ENCODE measurements at regions not wholly inside any gene's neighbourhood (a gene's known extent, or its start where the extent isn't known, plus 50 kb on each side); places are given as distances from the start of the nearest gene placed in this dataset.

DNA sequence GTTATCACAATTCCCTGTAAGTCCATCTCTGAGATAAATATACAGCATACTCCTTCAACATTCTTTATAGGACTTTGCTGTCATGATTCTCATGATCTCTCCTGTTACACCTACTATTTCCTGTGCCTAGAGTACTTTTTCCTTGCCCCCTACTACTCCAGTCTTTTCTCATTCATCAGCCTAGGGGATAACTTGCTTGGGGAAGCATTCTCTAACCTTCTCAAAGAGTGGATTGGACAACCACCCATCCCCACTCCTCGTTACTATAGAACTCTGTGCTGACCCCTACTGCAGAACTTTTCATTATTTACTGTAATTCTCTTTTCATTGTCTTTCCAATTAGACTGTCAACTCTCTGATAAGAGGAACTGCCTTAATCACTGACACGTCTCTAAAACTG is 57.4 kb upstream of the TFEC start:
- Mint-ChIP-seq H3K9me3 (ENCODE audit: unreplicated experiment) (no peaks in the 10 kb centered on the region), H3K27ac (ENCODE audit: unreplicated experiment) (no peak overlapping the region), H3K36me3 (ENCODE audit: low read depth, unreplicated experiment) (no peaks in the 10 kb centered on the region), H3K4me3 (ENCODE audit: unreplicated experiment) (no peak overlapping the region), H3K4me1 (ENCODE audit: low read depth, unreplicated experiment) (no peaks in the 10 kb centered on the region), H3K27me3 (ENCODE audit: low read depth, unreplicated experiment) (no peaks in the 10 kb centered on the region)
- no peaks in the 10 kb centered on the region for H3K9me3 ChIP-seq (ENCODE audit: insufficient read depth, low read depth, low read length)
- H3K4me2 ChIP-seq (ENCODE audit: low read length): no peak overlapping the region
- TF ChIP-seq EZH2 (IDR thresholded peaks at IDR 0.05; ENCODE audit: insufficient read depth, low read length): no peak
- TF ChIP-seq, protein P1, sequence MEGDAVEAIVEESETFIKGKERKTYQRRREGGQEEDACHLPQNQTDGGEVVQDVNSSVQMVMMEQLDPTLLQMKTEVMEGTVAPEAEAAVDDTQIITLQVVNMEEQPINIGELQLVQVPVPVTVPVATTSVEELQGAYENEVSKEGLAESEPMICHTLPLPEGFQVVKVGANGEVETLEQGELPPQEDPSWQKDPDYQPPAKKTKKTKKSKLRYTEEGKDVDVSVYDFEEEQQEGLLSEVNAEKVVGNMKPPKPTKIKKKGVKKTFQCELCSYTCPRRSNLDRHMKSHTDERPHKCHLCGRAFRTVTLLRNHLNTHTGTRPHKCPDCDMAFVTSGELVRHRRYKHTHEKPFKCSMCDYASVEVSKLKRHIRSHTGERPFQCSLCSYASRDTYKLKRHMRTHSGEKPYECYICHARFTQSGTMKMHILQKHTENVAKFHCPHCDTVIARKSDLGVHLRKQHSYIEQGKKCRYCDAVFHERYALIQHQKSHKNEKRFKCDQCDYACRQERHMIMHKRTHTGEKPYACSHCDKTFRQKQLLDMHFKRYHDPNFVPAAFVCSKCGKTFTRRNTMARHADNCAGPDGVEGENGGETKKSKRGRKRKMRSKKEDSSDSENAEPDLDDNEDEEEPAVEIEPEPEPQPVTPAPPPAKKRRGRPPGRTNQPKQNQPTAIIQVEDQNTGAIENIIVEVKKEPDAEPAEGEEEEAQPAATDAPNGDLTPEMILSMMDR (IDR thresholded peaks at IDR 0.05; ENCODE audit: insufficient read depth, low read depth, low read length): no peak
- H4K20me1 ChIP-seq (ENCODE audit: insufficient read depth, low read length): no peaks in the 10 kb centered on the region
- H3K4me3 ChIP-seq (ENCODE audit: insufficient read depth, low read depth, low read length): no peak overlapping the region
- FAIRE-seq (no peak), DNase-seq (ENCODE audit: low read depth) (no peak)
- H2AFZ ChIP-seq (ENCODE audit: low read depth, low read length): no peak overlapping the region
- H3K79me2 ChIP-seq (ENCODE audit: insufficient read depth, low read length): no peaks in the 10 kb centered on the region
- no peaks in the 10 kb centered on the region for H3K27me3 ChIP-seq (ENCODE audit: insufficient read depth, low read length)
- H3K27ac ChIP-seq (ENCODE audit: low read depth, low read length): no peak overlapping the region
- H3K36me3 ChIP-seq (ENCODE audit: insufficient read depth, low read length): no peaks in the 10 kb centered on the region
- H3K4me1 ChIP-seq (ENCODE audit: insufficient read depth, low read length): no peaks in the 10 kb centered on the region
- no peak overlapping the region for H3K9ac ChIP-seq (ENCODE audit: low read length)

DNA sequence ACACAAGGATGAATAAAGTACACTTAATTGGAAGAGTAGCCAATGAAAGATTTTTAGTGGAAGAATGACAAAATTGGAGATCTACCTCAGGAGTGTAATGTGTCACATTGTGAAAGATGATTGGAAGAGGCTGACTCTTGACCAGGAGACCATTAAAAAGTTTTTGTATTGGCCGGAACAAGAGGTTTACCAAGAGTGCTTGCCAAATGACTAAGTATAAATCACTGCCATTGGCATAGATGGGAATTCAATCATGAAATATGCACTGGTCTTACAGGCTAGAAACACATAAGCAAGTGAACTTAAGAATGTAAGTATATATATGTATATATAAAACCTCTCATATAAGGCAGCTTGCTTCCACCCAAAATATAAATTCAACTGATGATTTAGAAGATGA is 58.7 kb upstream of the TFEC start:
- Histone ChIP-seq H3K4me3 (ENCODE audit: insufficient read depth, low read depth, low read length) (no peak overlapping the region), H3K27ac (ENCODE audit: low read depth, low read length) (no peak overlapping the region), H3K4me1 (ENCODE audit: insufficient read depth, low read length) (no peaks in the 10 kb centered on the region), H3K36me3 (ENCODE audit: insufficient read depth, low read length) (no peaks in the 10 kb centered on the region), H3K79me2 (ENCODE audit: insufficient read depth, low read length) (no peaks in the 10 kb centered on the region), H4K20me1 (ENCODE audit: insufficient read depth, low read length) (no peaks in the 10 kb centered on the region), H3K9ac (ENCODE audit: low read length) (no peak overlapping the region), H3K9me3 (ENCODE audit: insufficient read depth, low read depth, low read length) (no peaks in the 10 kb centered on the region), H2AFZ (ENCODE audit: low read depth, low read length) (no peak overlapping the region), H3K27me3 (ENCODE audit: insufficient read depth, low read length) (no peaks in the 10 kb centered on the region), H3K4me2 (ENCODE audit: low read length) (no peak overlapping the region)
- H3K9me3 Mint-ChIP-seq (ENCODE audit: unreplicated experiment): no peaks in the 10 kb centered on the region
- no peak overlapping the region for H3K4me3 Mint-ChIP-seq (ENCODE audit: unreplicated experiment)
- DNase-seq (ENCODE audit: low read depth) (peak; percentile 22), FAIRE-seq (no peak)
- H3K36me3 Mint-ChIP-seq (ENCODE audit: low read depth, unreplicated experiment): no peaks in the 10 kb centered on the region
- no peak overlapping the region for H3K27ac Mint-ChIP-seq (ENCODE audit: unreplicated experiment)
- no peaks in the 10 kb centered on the region for H3K4me1 Mint-ChIP-seq (ENCODE audit: low read depth, unreplicated experiment)
- TF ChIP-seq EZH2 (IDR thresholded peaks at IDR 0.05; ENCODE audit: insufficient read depth, low read length): no peak
- TF ChIP-seq, protein P1 (IDR thresholded peaks at IDR 0.05; ENCODE audit: insufficient read depth, low read depth, low read length): no peak
- no peaks in the 10 kb centered on the region for H3K27me3 Mint-ChIP-seq (ENCODE audit: low read depth, unreplicated experiment)

DNA sequence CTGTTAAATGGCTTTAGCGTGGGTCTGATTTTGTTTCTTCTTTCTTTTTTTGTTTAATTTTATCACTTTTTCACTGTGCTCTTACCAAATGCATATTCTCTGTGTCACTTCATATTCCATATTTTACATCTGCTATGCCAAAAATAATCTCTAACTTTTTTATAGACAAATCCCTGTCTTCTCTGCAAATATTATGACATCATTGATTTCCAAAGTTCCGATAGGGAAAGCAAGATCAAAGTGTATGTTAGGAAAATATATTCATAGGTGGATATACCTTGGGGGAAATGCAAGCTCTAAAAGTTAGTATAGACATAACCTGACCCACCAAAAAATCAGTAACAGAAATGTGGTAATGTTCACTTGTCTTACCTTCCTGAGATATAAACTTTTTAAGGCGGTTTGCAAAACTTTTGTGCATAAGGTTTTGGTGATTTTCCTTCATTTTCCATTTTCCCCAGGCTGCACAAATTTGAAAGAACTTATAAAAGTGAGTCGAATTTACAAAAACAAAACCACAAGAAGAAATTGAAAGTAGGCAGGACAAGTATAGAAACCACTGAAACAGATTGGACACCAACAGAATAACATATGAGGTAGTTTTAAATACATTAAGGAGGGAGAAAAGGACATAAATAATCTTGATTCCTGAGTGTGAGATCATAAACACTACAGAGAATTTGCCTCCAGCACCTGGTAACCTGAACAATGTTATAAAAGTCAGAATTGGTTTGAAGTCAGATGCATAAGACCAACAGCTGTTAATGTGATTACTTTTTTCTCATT is 63.1 kb upstream of the TFEC start:
- Mint-ChIP-seq H3K9me3 (ENCODE audit: unreplicated experiment) (no peaks in the 10 kb centered on the region), H3K27ac (ENCODE audit: unreplicated experiment) (no peak overlapping the region), H3K4me1 (ENCODE audit: low read depth, unreplicated experiment) (peaks cover 7% of the 10 kb centered on the region), H3K4me3 (ENCODE audit: unreplicated experiment) (no peak overlapping the region), H3K27me3 (ENCODE audit: low read depth, unreplicated experiment) (no peaks in the 10 kb centered on the region), H3K36me3 (ENCODE audit: low read depth, unreplicated experiment) (no peaks in the 10 kb centered on the region)
- FAIRE-seq (no peak), DNase-seq (ENCODE audit: low read depth) (no peak)
- H3K9ac ChIP-seq (ENCODE audit: low read length): no peak overlapping the region
- H3K4me2 ChIP-seq (ENCODE audit: low read length): no peak overlapping the region
- H3K27me3 ChIP-seq (ENCODE audit: insufficient read depth, low read length): no peaks in the 10 kb centered on the region
- H4K20me1 ChIP-seq (ENCODE audit: insufficient read depth, low read length): no peaks in the 10 kb centered on the region
- no peaks in the 10 kb centered on the region for H3K9me3 ChIP-seq (ENCODE audit: insufficient read depth, low read depth, low read length)
- H3K4me3 ChIP-seq (ENCODE audit: insufficient read depth, low read depth, low read length): no peak overlapping the region
- H3K4me1 ChIP-seq (ENCODE audit: insufficient read depth, low read length): peaks cover 9% of the 10 kb centered on the region
- no peaks in the 10 kb centered on the region for H3K36me3 ChIP-seq (ENCODE audit: insufficient read depth, low read length)
- no peak for TF ChIP-seq EZH2 (IDR thresholded peaks at IDR 0.05; ENCODE audit: insufficient read depth, low read length)
- TF ChIP-seq, protein P1 (IDR thresholded peaks at IDR 0.05; ENCODE audit: insufficient read depth, low read depth, low read length): no peak
- H3K27ac ChIP-seq (ENCODE audit: low read depth, low read length): no peak overlapping the region
- H3K79me2 ChIP-seq (ENCODE audit: insufficient read depth, low read length): no peaks in the 10 kb centered on the region
- no peak overlapping the region for H2AFZ ChIP-seq (ENCODE audit: low read depth, low read length)
